IMR-90 (cell line): ENCODE measurements at regions not wholly inside any gene's neighbourhood (a gene's known extent, or its start where the extent isn't known, plus 50 kb on each side); places are given as distances from the start of the nearest gene placed in this dataset.
A peak's percentile ranks its signal among the peaks of the same experiment; 100 is the strongest.

Source experiments
- ATAC-seq: fragments of 200-7000 bp; cut with Tn5 transposase; 2 replicates; pipeline ENCODE4 v1.9.1; 2020; ENCODE audit warnings: low read depth, mild to moderate bottlenecking, moderate library complexity
- BruUV-seq: library from RNA; stranded (reverse); fragments of 400-500 nt; replicated peaks from 2 replicates; lab custom pipeline; 2021; lab: Mats Ljungman, UMichigan
- CTCF ChIA-PET: fragments of 300-600 bp; formaldehyde crosslinking; extraction: SDS; loops from one replicate; lab custom pipeline; 2021; ENCODE audit warnings: antibody characterized with exemption; lab: Yijun Ruan, JAX
- POLR2A ChIA-PET: fragments of 300-600 bp; sonication (Branson Sonifier 250); formaldehyde crosslinking; loops from one replicate; lab custom pipeline; 2022; ENCODE audit warnings: antibody characterized with exemption; ENCODE audit not compliant: unreplicated experiment; lab: Charles Lee
- DNase-seq: peaks from one replicate; pipeline ENCODE4 v3.0.0; 2013
- H2AFZ ChIP-seq: replicated peaks from 2 replicates; pipeline ENCODE3; 2013; ENCODE audit warnings: low read length, mild to moderate bottlenecking; ENCODE audit not compliant: poor library complexity
- H2AK5ac ChIP-seq: 2 replicates; pipeline ENCODE4 v1.6.1; 2013; ENCODE audit warnings: low read depth, low read length, inconsistent platforms
- H2AK9ac ChIP-seq: replicated peaks from 2 replicates; pipeline ENCODE3; 2013; ENCODE audit warnings: mild to moderate bottlenecking, low read depth, low read length, moderate library complexity; ENCODE audit not compliant: poor library complexity
- H2BK120ac ChIP-seq: 2 replicates; pipeline ENCODE4 v1.6.1; 2013; ENCODE audit warnings: low read depth, low read length, inconsistent platforms
- H2BK15ac ChIP-seq: 3 replicates; pipeline ENCODE4 v1.6.1; 2013; ENCODE audit warnings: low read depth, low read length, inconsistent platforms
- H2BK20ac ChIP-seq: 2 replicates; pipeline ENCODE4 v1.6.1; 2013; ENCODE audit warnings: low read depth, mild to moderate bottlenecking, inconsistent platforms, low read length, moderate library complexity
- H2BK5ac ChIP-seq: 2 replicates; pipeline ENCODE4 v1.6.1; 2013; ENCODE audit warnings: mild to moderate bottlenecking, low read depth, low read length, inconsistent platforms; ENCODE audit not compliant: poor library complexity, severe bottlenecking
- H3K14ac ChIP-seq: replicated peaks from 2 replicates; pipeline ENCODE4 v1.6.1; 2013; ENCODE audit warnings: low read depth, low read length, inconsistent platforms
- H3K18ac ChIP-seq: 2 replicates; pipeline ENCODE4 v1.6.1; 2013; ENCODE audit warnings: low read depth, low read length, control low read depth
- H3K23ac ChIP-seq: 2 replicates; pipeline ENCODE4 v1.6.1; 2013; ENCODE audit warnings: low read depth, low read length, inconsistent platforms
- H3K27ac ChIP-seq: 2 replicates; pipeline ENCODE4 v1.5.1; 2013; ENCODE audit warnings: mild to moderate bottlenecking, control low read depth, low read length; ENCODE audit not compliant: insufficient read depth
- H3K27me3 ChIP-seq: 2 replicates; pipeline ENCODE4 v1.6.1; 2013; ENCODE audit warnings: low read length; ENCODE audit not compliant: control insufficient read depth, insufficient read depth
- H3K36me3 ChIP-seq: 2 replicates; pipeline ENCODE4 v1.6.1; 2013; ENCODE audit warnings: low read length, mixed read lengths; ENCODE audit not compliant: control insufficient read depth, insufficient read depth
- H3K4ac ChIP-seq: 2 replicates; pipeline ENCODE4 v1.6.1; 2013; ENCODE audit warnings: low read depth, low read length, inconsistent platforms
- H3K4me1 ChIP-seq: 2 replicates; pipeline ENCODE4 v1.6.1; 2013; ENCODE audit warnings: low read length, mixed read lengths; ENCODE audit not compliant: control insufficient read depth, insufficient read depth
- H3K4me2 ChIP-seq: 2 replicates; pipeline ENCODE4 v1.6.1; 2013; ENCODE audit warnings: low read depth, mild to moderate bottlenecking, control low read depth, low read length, moderate library complexity
- H3K4me3 ChIP-seq: 2 replicates; pipeline ENCODE4 v1.5.1; 2013; ENCODE audit warnings: low read depth, mild to moderate bottlenecking, control low read depth, low read length, moderate library complexity; ENCODE audit not compliant: insufficient read depth
- H3K56ac ChIP-seq: 2 replicates; pipeline ENCODE4 v1.6.1; 2013; ENCODE audit warnings: low read length, inconsistent platforms; ENCODE audit not compliant: insufficient read depth; ENCODE audit errors: extremely low read depth
- H3K79me1 ChIP-seq, 2 experiments: 2 replicates each; pipeline ENCODE4 v1.6.1; 2013; ENCODE audit warnings: low read length in 2 of 2, inconsistent platforms in 1 of 2, low read depth in 1 of 2
- H3K9ac ChIP-seq: 2 replicates; pipeline ENCODE4 v1.6.1; 2013; ENCODE audit warnings: low read depth, low read length, control low read depth
- H3K9me1 ChIP-seq: 2 replicates; pipeline ENCODE4 v1.6.1; 2013; ENCODE audit warnings: low read length, inconsistent platforms; ENCODE audit not compliant: insufficient read depth
- H3K9me3 ChIP-seq: 2 replicates; pipeline ENCODE4 v1.6.1; 2013; ENCODE audit warnings: low read length; ENCODE audit not compliant: control insufficient read depth, insufficient read depth
- H4K20me1 ChIP-seq: 2 replicates; pipeline ENCODE4 v1.6.1; 2013; ENCODE audit warnings: low read length, inconsistent platforms; ENCODE audit not compliant: insufficient read depth
- H4K5ac ChIP-seq: 2 replicates; pipeline ENCODE4 v1.6.1; 2013; ENCODE audit warnings: mild to moderate bottlenecking, low read depth, low read length, control low read depth
- H4K8ac ChIP-seq, 2 experiments: 2 replicates each; pipeline ENCODE4 v1.6.1; 2013; ENCODE audit warnings: low read depth in 2 of 2, low read length in 2 of 2, control low read depth in 1 of 2, inconsistent platforms in 1 of 2
- H4K91ac ChIP-seq: 2 replicates; pipeline ENCODE4 v1.6.1; 2013; ENCODE audit warnings: low read depth, low read length, inconsistent platforms; ENCODE audit not compliant: insufficient read depth
- BHLHE40 ChIP-seq: fragments of 150-350 bp; IDR thresholded peaks from 2 replicates; pipeline ENCODE4 v1.6.1; 2016; ENCODE audit warnings: mild to moderate bottlenecking, low read depth, low read length
- CEBPB ChIP-seq: IDR thresholded peaks from 2 replicates; pipeline ENCODE4 v1.6.1; 2012; ENCODE audit warnings: low read depth, low read length, improper control_type of control experiment
- ELK1 ChIP-seq: fragments of 150-350 bp; IDR thresholded peaks from 2 replicates; pipeline ENCODE4 v1.6.1; 2016; ENCODE audit warnings: low read depth, mild to moderate bottlenecking, low read length, moderate library complexity, borderline replicate concordance
- FOS ChIP-seq: fragments of 150-350 bp; IDR thresholded peaks from 2 replicates; pipeline ENCODE4 v1.6.1; 2016; ENCODE audit warnings: low read depth, low read length
- MAFK ChIP-seq: IDR thresholded peaks from 2 replicates; pipeline ENCODE4 v1.6.1; 2012; ENCODE audit warnings: low read depth, low read length, improper control_type of control experiment
- MXI1 ChIP-seq: IDR thresholded peaks from 2 replicates; pipeline ENCODE4 v1.6.1; 2012; ENCODE audit warnings: low read depth, mild to moderate bottlenecking, low read length, moderate library complexity, borderline replicate concordance
- POLR2A ChIP-seq: IDR thresholded peaks from 2 replicates; pipeline ENCODE4 v1.6.1; 2012; ENCODE audit warnings: mild to moderate bottlenecking, low read depth, low read length
- RAD21 ChIP-seq: IDR thresholded peaks from 2 replicates; pipeline ENCODE4 v1.6.1; 2012; ENCODE audit warnings: low read length, improper control_type of control experiment
- RCOR1 ChIP-seq: IDR thresholded peaks from 2 replicates; pipeline ENCODE4 v1.6.1; 2012; ENCODE audit warnings: mild to moderate bottlenecking, low read length, improper control_type of control experiment; ENCODE audit not compliant: insufficient replicate concordance
- dilution Hi-C: fragments of 300-500 bp; cut with HindIII; formaldehyde crosslinking; loops from one replicate; pipeline ENCODE4 v1.14.3; 2018; ENCODE audit warnings: low sequenced_read_pairs; ENCODE audit not compliant: unreplicated experiment
- in situ Hi-C: fragments of 300-500 bp; cut with MboI; formaldehyde crosslinking; loops from 3 replicates; pipeline ENCODE4 v1.14.3; 2019; ENCODE audit warnings: low sequenced_read_pairs, inconsistent platforms, mixed read lengths
- intact Hi-C: fragments of 100-400 bp; cut with micrococcal nuclease; formaldehyde crosslinking; loops from 2 replicates; pipeline ENCODE4 v1.10.0; 2022

- dilution Hi-C loops (no loop called here), in situ Hi-C loops (no loop called here), intact Hi-C loops (no loop called here)
- POLR2A ChIA-PET, result no interaction called here
- no peaks in the 10 kb centered on the region for H3K9me3 ChIP-seq
- H2BK15ac ChIP-seq, result no peak overlapping the region
- no peak overlapping the region for H4K91ac ChIP-seq
- H3K36me3 ChIP-seq, result no peaks in the 10 kb centered on the region
- no peak overlapping the region for H4K5ac ChIP-seq
- no peak overlapping the region for H4K8ac ChIP-seq
- no peak overlapping the region for H3K9ac ChIP-seq
- DNase-seq (no peak), ATAC-seq (no peak)
- CTCF ChIA-PET, result no interaction called here
- H3K9me1 ChIP-seq, result no peaks in the 10 kb centered on the region
- H3K27me3 ChIP-seq, result no peaks in the 10 kb centered on the region
- H2AK5ac ChIP-seq, result no peak overlapping the region
- no peak overlapping the region for H3K18ac ChIP-seq
- no TSS peak for BruUV-seq
- H2BK5ac ChIP-seq, result no peak overlapping the region
- no peak overlapping the region for H2AK9ac ChIP-seq
- H3K56ac ChIP-seq, result no peak overlapping the region
- no peak overlapping the region for H3K27ac ChIP-seq
- H4K20me1 ChIP-seq, result no peaks in the 10 kb centered on the region
- no peaks in the 10 kb centered on the region for H3K4me1 ChIP-seq
- H2BK120ac ChIP-seq, result no peak overlapping the region
- no peak overlapping the region for H2BK20ac ChIP-seq
- no peak overlapping the region for H3K4me2 ChIP-seq
- H3K14ac ChIP-seq, result no peak overlapping the region
- no peak overlapping the region for H3K23ac ChIP-seq
- no peak overlapping the region for H2AFZ ChIP-seq
- H3K4ac ChIP-seq, result no peak overlapping the region
- no peaks in the 10 kb centered on the region for H3K79me1 ChIP-seq
- TF ChIP-seq RCOR1, result no peak
- TF ChIP-seq FOS, result no peak
- no peak for TF ChIP-seq ELK1
- TF ChIP-seq POLR2A, result no peak
- no peak for TF ChIP-seq CEBPB
- TF ChIP-seq MAFK, result 0 out of 2 replicates have a peak, but pooled peaks have one; percentile 17
- TF ChIP-seq RAD21, result no peak
- no peak for TF ChIP-seq BHLHE40
- TF ChIP-seq MXI1, result no peak
- no peak overlapping the region for H3K4me3 ChIP-seq
Observed at GRCh38 chr6:92431502-92431901, 987.9 kb downstream of the EPHA7 start.
